ENCODE measurements at regions not wholly inside any gene's neighbourhood (a gene's known extent, or its start where the extent isn't known, plus 50 kb on each side); places are given as distances from the start of the nearest gene placed in this dataset.
"Not testable (repeated sequence)": the region's sequence is repeated elsewhere in the genome, so short reads cannot be mapped to it uniquely, and the experiment has no call there.

DNA sequence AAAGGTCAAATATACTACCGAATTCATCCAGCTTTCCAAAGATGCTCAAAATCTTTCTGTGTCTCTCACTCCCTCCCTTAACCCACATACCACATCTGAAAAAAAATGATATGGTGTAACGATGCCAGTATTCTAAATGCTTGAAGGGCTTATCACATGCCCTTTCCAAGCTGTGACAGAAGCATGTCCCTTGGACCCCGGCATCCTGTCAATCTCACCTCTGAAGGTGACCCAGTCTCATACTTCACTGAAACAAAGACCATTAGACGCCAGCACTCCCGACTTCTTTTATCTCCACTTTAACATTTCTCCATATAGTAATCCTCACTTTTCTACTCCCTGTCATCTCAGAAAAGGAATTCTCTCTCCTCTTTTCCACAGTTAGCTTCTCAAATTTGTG lies 130.8 kb downstream of the KBTBD2 start:
- not testable (repeated sequence) for TF ChIP-seq ZFP30 (CRISPR knock-in tag; IDR thresholded peaks at IDR 0.05); ZNF8 (CRISPR knock-in tag; IDR thresholded peaks at IDR 0.05); PATZ1 (CRISPR knock-in tag; IDR thresholded peaks at IDR 0.05; ENCODE audit: borderline replicate concordance); ZNF565 (CRISPR knock-in tag; conservative IDR thresholded peaks at IDR 0.05; ENCODE audit: low read depth)
